HEK293 (cell line): ENCODE measurements at regions not wholly inside any gene's neighbourhood (a gene's known extent, or its start where the extent isn't known, plus 50 kb on each side); places are given as distances from the start of the nearest gene placed in this dataset.

Source experiments
- CTCF ChIA-PET: fragments of 350-600 bp; formaldehyde crosslinking; extraction: SDS; loops from one replicate; lab custom pipeline; 2021; ENCODE audit warnings: antibody characterized with exemption; lab: Yijun Ruan, JAX
- POLR2A ChIA-PET: fragments of 300-600 bp; formaldehyde crosslinking; extraction: SDS; loops from one replicate; lab custom pipeline; 2020; ENCODE audit warnings: antibody characterized with exemption, inconsistent platforms; lab: Yijun Ruan, JAX
- H3K27ac ChIP-seq: fragments of 200-500 bp; sonication (Bioruptor generic); 2 replicates; pipeline ENCODE4 v1.5.1; 2014; ENCODE audit warnings: low read depth, low read length, control low read depth, inconsistent platforms; ENCODE audit errors: extremely low read depth
- H3K36me3 ChIP-seq, 2 experiments: fragments of 200-500 bp in 1 of 2; sonication (Bioruptor generic) in 1 of 2; 1 replicate in 1 of 2; 2 replicates in 1 of 2; pipeline ENCODE4 v1.5.1; 2014 to 2017; ENCODE audit warnings: inconsistent platforms in 2 of 2, low read length in 2 of 2; ENCODE audit not compliant: control insufficient read depth in 2 of 2, insufficient read depth in 1 of 2
- H3K4me1 ChIP-seq: fragments of 200-500 bp; sonication (Bioruptor generic); 2 replicates; pipeline ENCODE4 v1.5.1; 2014; ENCODE audit warnings: mild to moderate bottlenecking, low read length, inconsistent platforms; ENCODE audit not compliant: control insufficient read depth, insufficient read depth
- H3K4me3 ChIP-seq: 2 replicates; pipeline ENCODE4 v1.5.1; 2011; ENCODE audit warnings: low read depth, mild to moderate bottlenecking, control low read depth, low read length, moderate library complexity
- H3K9me3 ChIP-seq: fragments of 200-500 bp; sonication (Bioruptor generic); 2 replicates; pipeline ENCODE4 v1.5.1; 2014; ENCODE audit warnings: low read depth, low read length, inconsistent platforms; ENCODE audit not compliant: control insufficient read depth, insufficient read depth
- ATF2 ChIP-seq: fragments of 450-650 bp; formaldehyde crosslinking; IDR thresholded peaks from 2 replicates; pipeline ENCODE4 v1.5.1; 2016; ENCODE audit warnings: missing biosample characterization, missing genetic modification characterization, low read depth
- BCL11B ChIP-seq: fragments of 450-650 bp; formaldehyde crosslinking; IDR thresholded peaks from 2 replicates; pipeline ENCODE4 v1.5.1; 2016; ENCODE audit warnings: low read depth, missing biosample characterization, missing genetic modification characterization
- GLIS1 ChIP-seq: fragments of 450-650 bp; formaldehyde crosslinking; IDR thresholded peaks from 2 replicates; pipeline ENCODE4 v1.5.1; 2016; ENCODE audit warnings: missing biosample characterization, missing genetic modification characterization
- RBAK ChIP-seq: fragments of 450-650 bp; formaldehyde crosslinking; IDR thresholded peaks from 2 replicates; pipeline ENCODE4 v1.5.1; 2016; ENCODE audit warnings: missing biosample characterization, missing genetic modification characterization
- SALL2 ChIP-seq: fragments of 450-650 bp; formaldehyde crosslinking; IDR thresholded peaks from 2 replicates; pipeline ENCODE4 v1.5.0; 2017; ENCODE audit warnings: missing biosample characterization, mild to moderate bottlenecking, missing genetic modification characterization, borderline replicate concordance
- YY2 ChIP-seq: fragments of 450-650 bp; formaldehyde crosslinking; IDR thresholded peaks from 2 replicates; pipeline ENCODE4 v1.5.1; 2016; ENCODE audit warnings: missing biosample characterization, missing genetic modification characterization
- ZBTB44 ChIP-seq: fragments of 450-650 bp; IDR thresholded peaks from 2 replicates; pipeline ENCODE4 v1.5.1; 2018; ENCODE audit warnings: missing biosample characterization, mild to moderate bottlenecking, missing genetic modification characterization
- ZBTB48 ChIP-seq: fragments of 450-650 bp; formaldehyde crosslinking; IDR thresholded peaks from 2 replicates; pipeline ENCODE4 v1.5.1; 2016; ENCODE audit warnings: missing biosample characterization, missing genetic modification characterization
- ZNF121 ChIP-seq: fragments of 450-650 bp; formaldehyde crosslinking; IDR thresholded peaks from 2 replicates; pipeline ENCODE4 v1.5.1; 2016; ENCODE audit warnings: missing biosample characterization, missing genetic modification characterization
- ZNF16 ChIP-seq: fragments of 450-650 bp; formaldehyde crosslinking; IDR thresholded peaks from 2 replicates; pipeline ENCODE4 v1.5.1; 2016; ENCODE audit warnings: low read depth, missing biosample characterization, missing genetic modification characterization
- ZNF169 ChIP-seq: fragments of 450-650 bp; formaldehyde crosslinking; IDR thresholded peaks from 2 replicates; pipeline ENCODE4 v1.5.1; 2016; ENCODE audit warnings: missing biosample characterization, missing genetic modification characterization
- ZNF341 ChIP-seq: fragments of 450-650 bp; formaldehyde crosslinking; IDR thresholded peaks from 2 replicates; pipeline ENCODE4; 2016; ENCODE audit warnings: low read depth, missing biosample characterization, missing genetic modification characterization
- ZNF621 ChIP-seq: fragments of 450-650 bp; formaldehyde crosslinking; IDR thresholded peaks from 2 replicates; pipeline ENCODE4 v1.5.1; 2017; ENCODE audit warnings: missing biosample characterization, missing genetic modification characterization
- ZNF776 ChIP-seq: fragments of 450-650 bp; formaldehyde crosslinking; IDR thresholded peaks from 2 replicates; pipeline ENCODE4 v1.5.0; 2017; ENCODE audit warnings: missing biosample characterization, missing genetic modification characterization, borderline replicate concordance
- ZNF837 ChIP-seq: fragments of 450-650 bp; formaldehyde crosslinking; IDR thresholded peaks from 2 replicates; pipeline ENCODE4 v1.5.1; 2016; ENCODE audit warnings: missing biosample characterization, missing genetic modification characterization

GRCh38 chr22:27416511-27417420 lies 384.8 kb downstream of the MN1 start (continued):
- TF ChIP-seq ZBTB44 (tag by site-specific recombination) (no peak), ZNF169 (tag by site-specific recombination) (no peak), SALL2 (tag by site-specific recombination) (no peak), ZNF121 (tag by site-specific recombination) (no peak), YY2 (0 out of 2 replicates have a peak, but pooled peaks have one; percentile 52), ZBTB48 (tag by site-specific recombination) (0 out of 2 replicates have a peak, but pooled peaks have one; percentile 10), ZNF837 (tag by site-specific recombination) (no peak)
- TF ChIP-seq, all 188 proteins: peak for 15

GRCh38 chr22:27417421-27417814 lies 384.1 kb downstream of the MN1 start:
- POLR2A ChIA-PET = no interaction called here
- CTCF ChIA-PET = interaction anchor here (0.6 kb wide), 1 partner anchor 10 kb away, joined by 3 read pairs; no protein-coding TSS in a partner anchor

GRCh38 chr22:27418261-27418660 lies 383.3 kb downstream of the MN1 start:
- peaks cover 18% of the 10 kb centered on the region for H3K4me1 ChIP-seq
- no peaks in the 10 kb centered on the region for H3K9me3 ChIP-seq
- no peak for TF ChIP-seq BCL11B
- peak; percentile 65; the same call in 1 of the 2 replicates for TF ChIP-seq ZNF16 (tag by site-specific recombination)
- no peak for TF ChIP-seq ZNF341
- H3K4me3 ChIP-seq = no peak overlapping the region
- H3K36me3 ChIP-seq = no peaks in the 10 kb centered on the region
- POLR2A ChIA-PET = no interaction called here
- no peak overlapping the region for H3K27ac ChIP-seq
- CTCF ChIA-PET = interaction anchor here (1.9 kb wide), 1 partner anchor 13 kb away, joined by 9 read pairs; no protein-coding TSS in a partner anchor

More at GRCh38 chr22:27417421-27417814, 384.1 kb downstream of the MN1 start:
- Histone ChIP-seq H3K9me3 (no peaks in the 10 kb centered on the region), H3K4me1 (peaks cover 18% of the 10 kb centered on the region), H3K27ac (no peak overlapping the region), H3K4me3 (no peak overlapping the region), H3K36me3 (no peaks in the 10 kb centered on the region)
- TF ChIP-seq GLIS1 (tag by site-specific recombination) (no peak), ZNF776 (tag by site-specific recombination) (no peak)

- Histone ChIP-seq H3K36me3 (no peaks in the 10 kb centered on the region), H3K4me1 (peaks cover 18% of the 10 kb centered on the region), H3K9me3 (no peaks in the 10 kb centered on the region), H3K4me3 (no peak overlapping the region), H3K27ac (no peak overlapping the region)
- ChIA-PET CTCF (interaction anchor here (1.1 to 1.9 kb wide), 2 partner anchors 14 to 70 kb away, joined by 4 to 9 read pairs; no protein-coding TSS in a partner anchor), POLR2A (no interaction called here)
- TF ChIP-seq RBAK (no peak), ATF2 (tag by site-specific recombination) (peak; percentile 53; the same call in 1 of the 2 replicates), ZNF621 (no peak)
Observed at GRCh38 chr22:27419473-27419872, 382.1 kb downstream of the MN1 start.
